ENCODE measurements at regions not wholly inside any gene's neighbourhood (a gene's known extent, or its start where the extent isn't known, plus 50 kb on each side); places are given as distances from the start of the nearest gene placed in this dataset.

DNA sequence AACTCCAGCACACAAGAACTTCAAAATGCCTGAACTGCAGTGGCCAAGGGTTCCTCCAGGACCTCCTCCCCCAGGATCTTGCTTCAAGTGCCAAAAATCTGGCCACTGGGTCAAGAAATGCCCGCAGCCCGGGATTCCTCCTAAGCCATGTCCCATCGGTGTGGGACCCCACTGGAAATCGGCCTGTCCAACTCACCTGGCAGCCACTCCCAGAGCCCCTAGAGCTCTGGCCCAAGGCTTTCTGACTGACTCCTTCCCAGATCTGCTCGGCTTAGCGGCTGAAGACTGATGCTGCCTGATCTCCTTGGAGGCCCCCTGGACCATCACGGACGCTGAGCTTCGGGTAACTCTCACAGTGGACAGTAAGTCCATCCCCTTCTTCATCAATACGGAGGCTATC lies 306.4 kb downstream of the RBM43 start:
- H3K4me1 ChIP-seq (ENCODE audit: low read length): no peaks in the 10 kb centered on the region
- no peaks in the 10 kb centered on the region for H3K9me3 ChIP-seq (ENCODE audit: low read length)
- H2AFZ ChIP-seq (ENCODE audit: low read length): no peak overlapping the region
- H3K4me2 ChIP-seq (ENCODE audit: low read depth, low read length, poor library complexity, severe bottlenecking): no peak overlapping the region
- no peaks in the 10 kb centered on the region for H3K27me3 ChIP-seq (ENCODE audit: low read length)
- no peak for DNase-seq
- no peaks in the 10 kb centered on the region for H4K20me1 ChIP-seq (ENCODE audit: insufficient read depth, low read depth, low read length)
- no peaks in the 10 kb centered on the region for H3K79me2 ChIP-seq (ENCODE audit: low read length)
- H3K4me3 ChIP-seq (ENCODE audit: low read length): no peak overlapping the region
- H3K9me2 ChIP-seq (replicated peaks; ENCODE audit: insufficient read depth, low read length): no peaks in the 10 kb centered on the region
- no peak overlapping the region for H3K9ac ChIP-seq (ENCODE audit: low read length)
- H3K36me3 ChIP-seq (ENCODE audit: insufficient read depth, low read length): no peaks in the 10 kb centered on the region
- no peak overlapping the region for H3K27ac ChIP-seq (ENCODE audit: low read length)

- no peaks in the 10 kb centered on the region for H3K9me3 ChIP-seq (ENCODE audit: low read length)
- H3K27me3 ChIP-seq (ENCODE audit: low read length): no peaks in the 10 kb centered on the region
- H3K27ac ChIP-seq (ENCODE audit: low read length): no peak overlapping the region
- H3K4me2 ChIP-seq (ENCODE audit: low read depth, low read length, poor library complexity, severe bottlenecking): no peak overlapping the region
- H3K4me3 ChIP-seq (ENCODE audit: low read length): no peak overlapping the region
- H2AFZ ChIP-seq (ENCODE audit: low read length): no peak overlapping the region
- H3K9ac ChIP-seq (ENCODE audit: low read length): no peak overlapping the region
- H3K36me3 ChIP-seq (ENCODE audit: insufficient read depth, low read length): no peaks in the 10 kb centered on the region
- no peak for DNase-seq
- no peaks in the 10 kb centered on the region for H3K4me1 ChIP-seq (ENCODE audit: low read length)
- H4K20me1 ChIP-seq (ENCODE audit: insufficient read depth, low read depth, low read length): no peaks in the 10 kb centered on the region
- no peaks in the 10 kb centered on the region for H3K9me2 ChIP-seq (replicated peaks; ENCODE audit: insufficient read depth, low read length)
- no peaks in the 10 kb centered on the region for H3K79me2 ChIP-seq (ENCODE audit: low read length)
Observed at GRCh38 chr2:150946831-150947230, 314.8 kb downstream of the RBM43 start.

DNA sequence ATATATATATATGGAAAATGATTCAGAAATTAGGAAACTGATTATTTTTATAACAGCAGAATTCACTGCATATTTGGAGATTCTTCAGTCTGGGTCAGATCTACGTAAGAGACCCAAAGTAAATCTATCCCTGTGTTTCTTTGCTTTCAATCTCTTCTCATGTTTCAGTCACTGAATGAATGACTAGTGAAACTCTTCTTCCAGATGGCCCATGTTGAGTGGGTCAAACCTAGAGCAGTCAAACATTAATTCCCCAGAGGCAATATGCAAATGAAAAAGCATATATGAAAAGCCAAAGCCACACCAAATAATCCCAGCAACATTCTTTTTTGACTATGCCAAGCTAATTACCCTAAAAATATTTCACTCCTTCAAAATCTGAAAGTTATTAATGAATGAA lies 317.3 kb downstream of the RBM43 start:
- Histone ChIP-seq H3K4me2 (ENCODE audit: low read depth, low read length, poor library complexity, severe bottlenecking) (no peak overlapping the region), H3K9me3 (ENCODE audit: low read length) (no peaks in the 10 kb centered on the region), H4K20me1 (ENCODE audit: insufficient read depth, low read depth, low read length) (no peaks in the 10 kb centered on the region), H3K9ac (ENCODE audit: low read length) (no peak overlapping the region), H2AFZ (ENCODE audit: low read length) (no peak overlapping the region), H3K36me3 (ENCODE audit: insufficient read depth, low read length) (no peaks in the 10 kb centered on the region), H3K4me1 (ENCODE audit: low read length) (no peaks in the 10 kb centered on the region), H3K27me3 (ENCODE audit: low read length) (no peaks in the 10 kb centered on the region), H3K9me2 (replicated peaks; ENCODE audit: insufficient read depth, low read length) (no peaks in the 10 kb centered on the region), H3K79me2 (ENCODE audit: low read length) (no peaks in the 10 kb centered on the region), H3K27ac (ENCODE audit: low read length) (no peak overlapping the region), H3K4me3 (ENCODE audit: low read length) (no peak overlapping the region)
- no peak for DNase-seq

DNA sequence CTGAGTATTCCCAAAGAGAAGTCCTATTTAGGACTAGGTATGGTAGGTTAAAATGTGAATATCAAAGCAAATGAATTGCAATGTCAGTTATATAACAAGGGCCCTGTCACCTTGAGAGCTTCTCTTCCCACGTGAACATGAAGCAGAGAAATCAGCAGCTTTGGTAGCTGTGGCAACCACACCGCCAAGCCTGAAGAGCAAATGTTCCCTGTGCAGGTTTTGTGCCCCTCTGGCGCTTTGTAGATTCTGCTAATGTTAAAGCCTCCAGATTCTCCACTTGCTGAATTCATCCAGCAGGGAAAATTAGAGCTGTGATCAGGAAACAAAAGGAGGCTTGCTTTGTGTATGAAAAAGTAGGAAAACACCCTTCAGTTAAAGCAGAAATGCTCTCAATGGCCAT lies 322.6 kb downstream of the RBM43 start:
- no peaks in the 10 kb centered on the region for H3K27me3 ChIP-seq (ENCODE audit: low read length)
- H3K9me3 ChIP-seq (ENCODE audit: low read length): no peaks in the 10 kb centered on the region
- H2AFZ ChIP-seq (ENCODE audit: low read length): no peak overlapping the region
- no peak for DNase-seq
- no peaks in the 10 kb centered on the region for H3K36me3 ChIP-seq (ENCODE audit: insufficient read depth, low read length)
- H3K4me3 ChIP-seq (ENCODE audit: low read length): no peak overlapping the region
- no peaks in the 10 kb centered on the region for H3K4me1 ChIP-seq (ENCODE audit: low read length)
- no peaks in the 10 kb centered on the region for H3K79me2 ChIP-seq (ENCODE audit: low read length)
- H3K27ac ChIP-seq (ENCODE audit: low read length): no peak overlapping the region
- no peak overlapping the region for H3K4me2 ChIP-seq (ENCODE audit: low read depth, low read length, poor library complexity, severe bottlenecking)
- no peaks in the 10 kb centered on the region for H4K20me1 ChIP-seq (ENCODE audit: insufficient read depth, low read depth, low read length)
- H3K9ac ChIP-seq (ENCODE audit: low read length): no peak overlapping the region
- no peaks in the 10 kb centered on the region for H3K9me2 ChIP-seq (replicated peaks; ENCODE audit: insufficient read depth, low read length)

- Histone ChIP-seq H3K4me3 (ENCODE audit: low read length) (no peak overlapping the region), H3K79me2 (ENCODE audit: low read length) (no peaks in the 10 kb centered on the region), H3K27me3 (ENCODE audit: low read length) (no peaks in the 10 kb centered on the region), H3K27ac (ENCODE audit: low read length) (no peak overlapping the region), H3K9me2 (replicated peaks; ENCODE audit: insufficient read depth, low read length) (no peaks in the 10 kb centered on the region), H4K20me1 (ENCODE audit: insufficient read depth, low read depth, low read length) (no peaks in the 10 kb centered on the region), H3K4me1 (ENCODE audit: low read length) (no peaks in the 10 kb centered on the region), H3K36me3 (ENCODE audit: insufficient read depth, low read length) (no peaks in the 10 kb centered on the region), H2AFZ (ENCODE audit: low read length) (no peak overlapping the region), H3K9ac (ENCODE audit: low read length) (no peak overlapping the region), H3K9me3 (ENCODE audit: low read length) (no peaks in the 10 kb centered on the region), H3K4me2 (ENCODE audit: low read depth, low read length, poor library complexity, severe bottlenecking) (no peak overlapping the region)
- no peak for DNase-seq
Observed at GRCh38 chr2:150938527-150938926, 323.1 kb downstream of the RBM43 start.

DNA sequence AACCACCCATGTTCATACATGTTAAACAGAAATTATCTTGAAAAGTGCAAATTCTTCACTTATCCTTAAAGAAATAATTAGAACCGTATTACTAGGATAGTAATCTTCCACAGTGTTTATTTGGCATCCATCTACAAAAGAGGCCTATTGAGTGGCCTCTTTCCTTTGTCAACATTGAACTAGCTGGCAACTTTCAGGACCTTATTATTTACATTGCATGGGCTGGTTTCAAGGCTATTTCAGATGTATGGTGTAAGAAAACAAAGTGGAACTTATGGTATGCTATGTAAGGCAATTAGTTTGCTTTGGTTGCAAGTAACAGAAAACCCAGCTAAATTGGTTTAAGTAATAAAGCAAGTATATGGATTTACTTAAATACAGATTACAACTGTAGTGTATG lies 324.6 kb downstream of the RBM43 start:
- H3K4me3 ChIP-seq (ENCODE audit: low read length): no peak overlapping the region
- no peaks in the 10 kb centered on the region for H3K9me3 ChIP-seq (ENCODE audit: low read length)
- no peaks in the 10 kb centered on the region for H3K9me2 ChIP-seq (replicated peaks; ENCODE audit: insufficient read depth, low read length)
- no peak overlapping the region for H3K4me2 ChIP-seq (ENCODE audit: low read depth, low read length, poor library complexity, severe bottlenecking)
- no peak overlapping the region for H3K9ac ChIP-seq (ENCODE audit: low read length)
- no peak for DNase-seq
- H3K36me3 ChIP-seq (ENCODE audit: insufficient read depth, low read length): no peaks in the 10 kb centered on the region
- H2AFZ ChIP-seq (ENCODE audit: low read length): no peak overlapping the region
- H3K4me1 ChIP-seq (ENCODE audit: low read length): no peaks in the 10 kb centered on the region
- H3K27ac ChIP-seq (ENCODE audit: low read length): no peak overlapping the region
- no peaks in the 10 kb centered on the region for H4K20me1 ChIP-seq (ENCODE audit: insufficient read depth, low read depth, low read length)
- no peaks in the 10 kb centered on the region for H3K79me2 ChIP-seq (ENCODE audit: low read length)
- no peaks in the 10 kb centered on the region for H3K27me3 ChIP-seq (ENCODE audit: low read length)

DNA sequence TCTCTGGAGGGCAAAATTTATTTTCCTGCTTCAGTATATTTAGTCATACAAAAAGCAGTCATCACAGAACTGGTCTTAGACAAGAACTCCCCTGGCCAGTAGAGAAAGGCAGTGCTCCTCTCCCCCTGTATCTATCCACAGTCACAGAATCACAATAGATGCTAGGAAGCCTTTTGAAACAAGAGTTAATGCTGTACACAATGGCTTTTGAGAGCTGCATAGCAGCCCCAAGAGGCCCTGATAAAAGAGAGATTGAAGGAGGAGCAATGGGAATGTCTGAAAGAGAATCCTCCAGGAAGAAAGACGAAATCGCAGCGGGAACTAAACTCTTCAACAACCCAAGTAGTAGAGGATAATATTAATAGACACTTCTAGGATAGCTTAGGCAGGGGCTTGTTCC lies 330.2 kb downstream of the RBM43 start:
- no peaks in the 10 kb centered on the region for H3K79me2 ChIP-seq (ENCODE audit: low read length)
- H3K4me2 ChIP-seq (ENCODE audit: low read depth, low read length, poor library complexity, severe bottlenecking): no peak overlapping the region
- no peak for DNase-seq
- H2AFZ ChIP-seq (ENCODE audit: low read length): no peak overlapping the region
- H3K9ac ChIP-seq (ENCODE audit: low read length): no peak overlapping the region
- no peaks in the 10 kb centered on the region for H3K9me3 ChIP-seq (ENCODE audit: low read length)
- no peak overlapping the region for H3K4me3 ChIP-seq (ENCODE audit: low read length)
- no peaks in the 10 kb centered on the region for H3K36me3 ChIP-seq (ENCODE audit: insufficient read depth, low read length)
- H3K27me3 ChIP-seq (ENCODE audit: low read length): no peaks in the 10 kb centered on the region
- no peaks in the 10 kb centered on the region for H3K4me1 ChIP-seq (ENCODE audit: low read length)
- no peaks in the 10 kb centered on the region for H4K20me1 ChIP-seq (ENCODE audit: insufficient read depth, low read depth, low read length)
- H3K9me2 ChIP-seq (replicated peaks; ENCODE audit: insufficient read depth, low read length): no peaks in the 10 kb centered on the region
- H3K27ac ChIP-seq (ENCODE audit: low read length): no peak overlapping the region

DNA sequence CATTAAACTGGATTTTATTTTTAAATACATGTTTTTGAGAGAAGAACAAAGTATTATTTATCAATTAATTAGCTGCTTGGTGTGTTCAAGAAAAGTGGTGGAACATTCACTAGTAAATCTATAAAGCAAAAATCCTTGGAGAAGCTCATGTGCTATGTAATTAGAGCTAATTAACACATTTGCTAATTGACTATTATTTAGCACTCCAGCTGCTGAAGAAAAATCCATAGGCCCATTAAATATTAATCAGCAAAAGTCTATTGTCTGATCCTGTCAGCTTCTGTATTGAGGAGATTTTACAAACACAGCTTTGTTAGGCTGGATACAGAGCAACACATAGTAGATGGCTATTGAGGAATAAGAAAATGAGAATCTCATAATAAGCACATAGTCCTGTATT lies 336.1 kb downstream of the RBM43 start:
- no peaks in the 10 kb centered on the region for H3K79me2 ChIP-seq (ENCODE audit: low read length)
- H4K20me1 ChIP-seq (ENCODE audit: insufficient read depth, low read depth, low read length): no peaks in the 10 kb centered on the region
- no peak for DNase-seq
- no peaks in the 10 kb centered on the region for H3K36me3 ChIP-seq (ENCODE audit: insufficient read depth, low read length)
- no peaks in the 10 kb centered on the region for H3K27me3 ChIP-seq (ENCODE audit: low read length)
- no peaks in the 10 kb centered on the region for H3K9me2 ChIP-seq (replicated peaks; ENCODE audit: insufficient read depth, low read length)
- H3K4me1 ChIP-seq (ENCODE audit: low read length): no peaks in the 10 kb centered on the region
- no peak overlapping the region for H2AFZ ChIP-seq (ENCODE audit: low read length)
- H3K27ac ChIP-seq (ENCODE audit: low read length): no peak overlapping the region
- no peak overlapping the region for H3K9ac ChIP-seq (ENCODE audit: low read length)
- no peak overlapping the region for H3K4me2 ChIP-seq (ENCODE audit: low read depth, low read length, poor library complexity, severe bottlenecking)
- H3K4me3 ChIP-seq (ENCODE audit: low read length): no peak overlapping the region
- no peaks in the 10 kb centered on the region for H3K9me3 ChIP-seq (ENCODE audit: low read length)

DNA sequence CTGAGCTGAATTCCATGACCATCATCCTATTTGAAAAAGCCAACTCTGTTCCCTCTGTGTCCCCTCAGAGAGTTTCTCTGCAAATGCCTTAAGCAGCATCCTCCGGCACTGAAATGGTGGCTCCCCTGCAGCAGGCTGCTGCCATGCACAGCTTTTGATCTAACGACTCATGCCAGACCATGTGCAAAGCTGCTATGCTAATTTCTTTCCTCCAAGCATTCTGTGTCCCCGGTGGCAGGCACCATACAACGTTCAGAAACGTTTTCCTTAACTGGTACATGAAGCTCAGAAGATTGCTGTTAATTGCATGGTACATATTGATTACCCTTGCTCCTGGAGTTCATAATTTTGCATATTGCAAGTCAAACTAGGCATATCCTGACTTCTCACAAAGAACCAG lies 336.8 kb downstream of the RBM43 start:
- Histone ChIP-seq H3K4me3 (ENCODE audit: low read length) (no peak overlapping the region), H3K9me2 (replicated peaks; ENCODE audit: insufficient read depth, low read length) (no peaks in the 10 kb centered on the region), H3K9ac (ENCODE audit: low read length) (no peak overlapping the region), H4K20me1 (ENCODE audit: insufficient read depth, low read depth, low read length) (no peaks in the 10 kb centered on the region), H3K4me2 (ENCODE audit: low read depth, low read length, poor library complexity, severe bottlenecking) (no peak overlapping the region), H3K36me3 (ENCODE audit: insufficient read depth, low read length) (no peaks in the 10 kb centered on the region), H3K4me1 (ENCODE audit: low read length) (no peaks in the 10 kb centered on the region), H3K27ac (ENCODE audit: low read length) (no peak overlapping the region), H2AFZ (ENCODE audit: low read length) (no peak overlapping the region), H3K9me3 (ENCODE audit: low read length) (no peaks in the 10 kb centered on the region), H3K27me3 (ENCODE audit: low read length) (no peaks in the 10 kb centered on the region), H3K79me2 (ENCODE audit: low read length) (no peaks in the 10 kb centered on the region)
- DNase-seq: no peak
